Esophagus squamous epithelium (tissue), 5 donors: ENCODE measurements at regions not wholly inside any gene's neighbourhood (a gene's known extent, or its start where the extent isn't known, plus 50 kb on each side); places are given as distances from the start of the nearest gene placed in this dataset.

Experiments used
- DNase-seq: peaks from one replicate; lab custom pipeline; 2025; lab: John Stamatoyannopoulos, UW
- H3K27ac ChIP-seq, 4 donors: fragments of 200-600 bp; sonication (generic); one replicate each; pipeline ENCODE4 v1.5.1; 2016 to 2019; ENCODE audit warnings: mild to moderate bottlenecking in 1 of 4
- H3K27me3 ChIP-seq, 4 donors: fragments of 200-600 bp; sonication (generic); 1 replicate in 3 of 4; 2 replicates in 1 of 4; pipeline versions ENCODE4 v1.5.1 to v1.6.0; 2017 to 2021; ENCODE audit warnings: antibody characterized with exemption in 1 of 4
- H3K36me3 ChIP-seq, 3 donors: fragments of 200-600 bp; sonication (generic); one replicate each; pipeline ENCODE4 v1.5.1; 2016 to 2019
- H3K4me1 ChIP-seq, 3 donors: fragments of 200-600 bp; sonication (generic); one replicate each; pipeline ENCODE4 v1.5.1; 2017 to 2019
- H3K4me3 ChIP-seq, 4 donors: fragments of 200-600 bp; sonication (generic); 1 replicate in 3 of 4; 2 replicates in 1 of 4; pipeline ENCODE4 v1.5.1; 2016 to 2019; ENCODE audit warnings: mild to moderate bottlenecking in 2 of 4, moderate library complexity in 1 of 4
- H3K9me3 ChIP-seq, 3 donors: fragments of 200-600 bp; sonication (generic); one replicate each; pipeline ENCODE4 v1.5.1; 2016 to 2019
- CTCF ChIP-seq, 6 experiments: fragments of 450-650 bp in 4 of 6; fragments of 200-600 bp in 2 of 6; sonication (generic) in 2 of 6; IDR thresholded peaks; one replicate each; pipeline ENCODE4 v1.5.1; 2016 to 2019; ENCODE audit warnings: antibody characterized with exemption in 6 of 6, mild to moderate bottlenecking in 4 of 6, moderate library complexity in 4 of 6
- POLR2A ChIP-seq, 4 donors: fragments of 450-650 bp; IDR thresholded peaks; one replicate each; pipeline ENCODE4 v1.6.1; 2017; ENCODE audit warnings: antibody characterized with exemption in 4 of 4, mild to moderate bottlenecking in 4 of 4, moderate library complexity in 3 of 4
- WGBS, 2 donors: methylation state at CpG; one replicate each; pipeline ENCODE4 v1.1.5; 2018; 5-methylcytosine and 5-hydroxymethylcytosine counted together
- intact Hi-C: fragments of 100-400 bp; cut with DNase I; formaldehyde crosslinking; loops from one replicate; pipeline ENCODE4 v1.15.0; 2022
- donor health status: DM: yes; HTN: yes; CAD: no.

GRCh38 chr16:56041556-56042140, 149.6 kb upstream of the GNAO1 start:
- intact Hi-C loops = no loop called here
- DNase-seq = no peak

GRCh38 chr16:56038564-56039098, 152.7 kb upstream of the GNAO1 start:
- no peak overlapping the region for H3K4me3 ChIP-seq
- no peak for TF ChIP-seq POLR2A (IDR thresholded peaks at IDR 0.05)
- no peak for TF ChIP-seq CTCF (IDR thresholded peaks at IDR 0.05)
- intact Hi-C loops = no loop called here
- no peaks in the 10 kb centered on the region for H3K4me1 ChIP-seq
- H3K9me3 ChIP-seq = peaks cover 0 to 13% (median 0%) of the 10 kb centered on the region in 3 donors
- H3K27me3 ChIP-seq = no peaks in the 10 kb centered on the region
- H3K36me3 ChIP-seq = no peaks in the 10 kb centered on the region
- H3K27ac ChIP-seq = no peak overlapping the region
- DNase-seq = no peak
- WGBS, 2 donors = 55 to 72% methylated on average over 3 of the region's 3 CpGs

More at GRCh38 chr16:56041556-56042140, 149.6 kb upstream of the GNAO1 start:
- H3K4me1 ChIP-seq = no peaks in the 10 kb centered on the region
- no peak overlapping the region for H3K27ac ChIP-seq
- H3K9me3 ChIP-seq = peaks cover 0 to 7% (median 0%) of the 10 kb centered on the region in 3 donors
- 53 to 73% methylated on average over 2 to 4 of the region's 4 CpGs for WGBS, 2 donors
- peaks cover 0 to 3% (median 0%) of the 10 kb centered on the region in 4 donors for H3K27me3 ChIP-seq
- H3K36me3 ChIP-seq = no peaks in the 10 kb centered on the region
- TF ChIP-seq POLR2A (IDR thresholded peaks at IDR 0.05) = no peak
- TF ChIP-seq CTCF (IDR thresholded peaks at IDR 0.05) = peak in 3 of 6 experiments; percentile 14 to 48 (median 19)
- H3K4me3 ChIP-seq = no peak overlapping the region

GRCh38 chr16:56032072-56032471, 156.9 kb upstream of the CES5A start:
- Histone ChIP-seq H3K27me3 (peaks cover 0 to 10% (median 0%) of the 10 kb centered on the region in 4 donors), H3K36me3 (no peaks in the 10 kb centered on the region), H3K4me3 (no peak overlapping the region), H3K4me1 (no peaks in the 10 kb centered on the region), H3K9me3 (peaks cover 0 to 10% (median 0%) of the 10 kb centered on the region in 3 donors), H3K27ac (no peak overlapping the region)
- TF ChIP-seq POLR2A (IDR thresholded peaks at IDR 0.05) (no peak), CTCF (IDR thresholded peaks at IDR 0.05) (no peak)
- intact Hi-C loops = no loop called here
- 38 to 76% methylated on average over 1 of the region's 1 CpG for WGBS, 2 donors
- no peak for DNase-seq

- DNase-seq = no peak
- Histone ChIP-seq H3K36me3 (no peaks in the 10 kb centered on the region), H3K27ac (no peak overlapping the region), H3K4me3 (no peak overlapping the region), H3K9me3 (no peaks in the 10 kb centered on the region), H3K4me1 (no peaks in the 10 kb centered on the region), H3K27me3 (peaks cover 0 to 12% (median 0%) of the 10 kb centered on the region in 4 donors)
- TF ChIP-seq POLR2A (IDR thresholded peaks at IDR 0.05) (no peak), CTCF (IDR thresholded peaks at IDR 0.05) (no peak)
- intact Hi-C loops = no loop called here
Observed at GRCh38 chr16:56029026-56029425, 153.9 kb upstream of the CES5A start.

GRCh38 chr16:56022818-56023217, 147.6 kb upstream of the CES5A start:
- H3K27ac ChIP-seq = no peak overlapping the region
- intact Hi-C loops = no loop called here
- H3K36me3 ChIP-seq = no peaks in the 10 kb centered on the region
- H3K9me3 ChIP-seq = no peaks in the 10 kb centered on the region
- no peak overlapping the region for H3K4me3 ChIP-seq
- no peak for DNase-seq
- TF ChIP-seq POLR2A (IDR thresholded peaks at IDR 0.05) = no peak
- TF ChIP-seq CTCF (IDR thresholded peaks at IDR 0.05) = no peak
- WGBS, 2 donors = 35 to 44% methylated on average over 2 of the region's 2 CpGs
- no peaks in the 10 kb centered on the region for H3K4me1 ChIP-seq
- H3K27me3 ChIP-seq = peaks cover 0 to 7% (median 0%) of the 10 kb centered on the region in 4 donors
